OCI-LY3 (cell line): ENCODE measurements at regions not wholly inside any gene's neighbourhood (a gene's known extent, or its start where the extent isn't known, plus 50 kb on each side); places are given as distances from the start of the nearest gene placed in this dataset.

Source experiments
- EZH2phosphoT487 ChIP-seq: fragments of 200-600 bp; shearing (Covaris generic); IDR thresholded peaks from 2 replicates; pipeline ENCODE4 v1.6.1; 2018; ENCODE audit warnings: antibody characterized with exemption, mixed run types, low read depth
- TF ChIP-seq, protein P1 (sequence below): fragments of 200-600, 300-600 bp; sonication (generic); IDR thresholded peaks from 2 replicates; pipeline ENCODE4 v1.5.1; 2014; ENCODE audit warnings: antibody characterized with exemption, low read length, low read depth

GRCh38 chr5:125813221-125813974 is 609.8 kb upstream of the GRAMD2B start:
- TF ChIP-seq, protein P1, sequence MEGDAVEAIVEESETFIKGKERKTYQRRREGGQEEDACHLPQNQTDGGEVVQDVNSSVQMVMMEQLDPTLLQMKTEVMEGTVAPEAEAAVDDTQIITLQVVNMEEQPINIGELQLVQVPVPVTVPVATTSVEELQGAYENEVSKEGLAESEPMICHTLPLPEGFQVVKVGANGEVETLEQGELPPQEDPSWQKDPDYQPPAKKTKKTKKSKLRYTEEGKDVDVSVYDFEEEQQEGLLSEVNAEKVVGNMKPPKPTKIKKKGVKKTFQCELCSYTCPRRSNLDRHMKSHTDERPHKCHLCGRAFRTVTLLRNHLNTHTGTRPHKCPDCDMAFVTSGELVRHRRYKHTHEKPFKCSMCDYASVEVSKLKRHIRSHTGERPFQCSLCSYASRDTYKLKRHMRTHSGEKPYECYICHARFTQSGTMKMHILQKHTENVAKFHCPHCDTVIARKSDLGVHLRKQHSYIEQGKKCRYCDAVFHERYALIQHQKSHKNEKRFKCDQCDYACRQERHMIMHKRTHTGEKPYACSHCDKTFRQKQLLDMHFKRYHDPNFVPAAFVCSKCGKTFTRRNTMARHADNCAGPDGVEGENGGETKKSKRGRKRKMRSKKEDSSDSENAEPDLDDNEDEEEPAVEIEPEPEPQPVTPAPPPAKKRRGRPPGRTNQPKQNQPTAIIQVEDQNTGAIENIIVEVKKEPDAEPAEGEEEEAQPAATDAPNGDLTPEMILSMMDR: no peak
- no peak for TF ChIP-seq EZH2phosphoT487
